Ishikawa (cell line): ENCODE measurements at regions not wholly inside any gene's neighbourhood (a gene's known extent, or its start where the extent isn't known, plus 50 kb on each side); places are given as distances from the start of the nearest gene placed in this dataset.

ENCODE experiments used
- CEBPB ChIP-seq: IDR thresholded peaks from 2 replicates; pipeline ENCODE4 v1.6.1; 2012
- CREB1 ChIP-seq: IDR thresholded peaks from 2 replicates; pipeline ENCODE4 v1.6.1; 2012; ENCODE audit warnings: low read depth
- EGR1 ChIP-seq: IDR thresholded peaks from 2 replicates; pipeline ENCODE4 v1.6.1; 2012
- EP300 ChIP-seq: IDR thresholded peaks from 2 replicates; pipeline ENCODE4 v1.6.1; 2012; ENCODE audit warnings: borderline replicate concordance
- FOXM1 ChIP-seq: IDR thresholded peaks from 2 replicates; pipeline ENCODE4 v1.6.1; 2012; ENCODE audit warnings: low read depth, borderline replicate concordance
- NFIC ChIP-seq: IDR thresholded peaks from 2 replicates; pipeline ENCODE4 v1.6.1; 2012
- RAD21 ChIP-seq: IDR thresholded peaks from 2 replicates; pipeline ENCODE4 v1.6.1; 2012; ENCODE audit warnings: low read depth
- REST ChIP-seq: IDR thresholded peaks from 2 replicates; pipeline ENCODE4 v1.6.1; 2012; ENCODE audit warnings: low read depth, mild to moderate bottlenecking
- TAF1 ChIP-seq: IDR thresholded peaks from 2 replicates; pipeline ENCODE4 v1.6.1; 2012; ENCODE audit warnings: low read depth, mild to moderate bottlenecking
- TCF12 ChIP-seq: IDR thresholded peaks from 2 replicates; pipeline ENCODE4 v1.6.1; 2012; ENCODE audit warnings: low read depth
- TEAD4 ChIP-seq: IDR thresholded peaks from 2 replicates; pipeline ENCODE4 v1.6.1; 2012
- USF1 ChIP-seq: IDR thresholded peaks from 2 replicates; pipeline ENCODE4 v1.6.1; 2012
- YY1 ChIP-seq: IDR thresholded peaks from 2 replicates; pipeline ENCODE4 v1.6.1; 2012; ENCODE audit warnings: low read depth
- ZBTB7A ChIP-seq: IDR thresholded peaks from 2 replicates; pipeline ENCODE4 v1.6.1; 2012; ENCODE audit warnings: low read depth
- TF ChIP-seq, protein P1 (sequence below): IDR thresholded peaks from 2 replicates; pipeline ENCODE4 v1.6.1; 2012

DNA sequence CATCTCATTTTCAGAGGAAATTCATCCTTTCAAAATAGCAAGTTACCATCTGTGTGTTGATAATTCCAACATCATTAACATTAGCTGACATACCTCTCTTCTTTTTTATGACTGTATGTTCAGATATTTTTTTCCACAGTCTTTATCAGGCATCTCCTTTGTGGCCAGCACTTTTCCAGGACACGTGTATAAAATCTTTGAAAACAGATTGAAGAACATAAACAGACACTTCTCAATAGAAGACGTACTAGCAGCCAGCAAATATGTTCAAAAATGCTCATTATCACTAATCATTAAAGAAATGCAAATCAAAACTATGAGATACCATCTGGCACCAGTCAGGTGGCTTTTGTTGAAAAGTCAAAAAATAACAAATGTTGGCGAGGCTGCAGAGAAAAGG lies 734.3 kb downstream of the SEMA5A start:
- TF ChIP-seq USF1 (no peak), REST (no peak), TEAD4 (no peak)
- TF ChIP-seq, protein P1, sequence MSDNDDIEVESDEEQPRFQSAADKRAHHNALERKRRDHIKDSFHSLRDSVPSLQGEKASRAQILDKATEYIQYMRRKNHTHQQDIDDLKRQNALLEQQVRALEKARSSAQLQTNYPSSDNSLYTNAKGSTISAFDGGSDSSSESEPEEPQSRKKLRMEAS = no peak

DNA sequence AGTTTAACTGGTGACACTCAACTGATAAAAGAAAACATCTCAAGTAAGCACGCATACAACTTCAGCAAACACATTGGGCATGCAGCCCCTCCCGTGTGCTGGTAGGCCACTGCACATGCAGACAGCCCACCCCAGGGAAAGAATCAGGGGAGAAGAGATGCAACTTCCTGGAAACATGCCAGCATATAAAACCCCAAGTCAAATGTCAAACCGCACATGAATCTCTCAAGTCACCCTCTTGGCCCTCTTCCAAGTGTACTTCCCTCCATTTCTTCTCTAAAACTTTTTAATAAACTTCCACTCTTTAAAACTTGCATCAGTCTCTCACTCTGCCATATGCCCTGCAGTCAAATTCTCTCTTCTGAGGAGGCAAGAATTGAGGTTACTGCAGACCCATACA lies 732.7 kb downstream of the SEMA5A start:
- TF ChIP-seq, protein P1 = no peak
- TF ChIP-seq CEBPB (no peak), REST (no peak), ZBTB7A (no peak), CREB1 (no peak), YY1 (no peak), NFIC (no peak)

GRCh38 chr5:8814105-8814504 lies 731.8 kb downstream of the SEMA5A start:
- TF ChIP-seq TAF1 (no peak), EP300 (no peak), EGR1 (no peak), USF1 (no peak), TEAD4 (no peak), TCF12 (no peak), RAD21 (no peak), NFIC (no peak), CREB1 (no peak), ZBTB7A (no peak), CEBPB (no peak)
- TF ChIP-seq, protein P1 = no peak

GRCh38 chr5:8824371-8824770 lies 721.5 kb downstream of the SEMA5A start:
- no peak for TF ChIP-seq CEBPB
- no peak for TF ChIP-seq USF1
- no peak for TF ChIP-seq ZBTB7A
- no peak for TF ChIP-seq TAF1

- TF ChIP-seq EGR1 (no peak), ZBTB7A (no peak), REST (no peak), RAD21 (no peak), TCF12 (no peak), TAF1 (no peak), TEAD4 (no peak), USF1 (no peak), CEBPB (no peak), CREB1 (no peak), EP300 (no peak), NFIC (no peak), FOXM1 (no peak), YY1 (no peak)
- TF ChIP-seq, protein P1 = no peak
Measured at GRCh38 chr5:8825139-8825757, 720.6 kb downstream of the SEMA5A start.
